Neuron (in vitro differentiated cells): ENCODE measurements at regions not wholly inside any gene's neighbourhood (a gene's known extent, or its start where the extent isn't known, plus 50 kb on each side); places are given as distances from the start of the nearest gene placed in this dataset.

Experiments used
- H2AFZ ChIP-seq: one replicate; pipeline ENCODE4 v1.6.1; 2013; ENCODE audit warnings: low read depth, mild to moderate bottlenecking, inconsistent platforms, low read length, moderate library complexity
- H3K27me3 ChIP-seq: one replicate; pipeline ENCODE4 v1.6.1; 2013; ENCODE audit warnings: low read length; ENCODE audit not compliant: insufficient read depth
- H3K36me3 ChIP-seq: one replicate; pipeline ENCODE4 v1.6.1; 2013; ENCODE audit warnings: low read length; ENCODE audit not compliant: insufficient read depth
- H3K4me1 ChIP-seq: one replicate; pipeline ENCODE4 v1.6.1; 2013; ENCODE audit warnings: low read length; ENCODE audit not compliant: insufficient read depth
- H3K4me3 ChIP-seq: 2 replicates; pipeline ENCODE4 v1.5.1; 2013; ENCODE audit warnings: mild to moderate bottlenecking, low read length, moderate library complexity
- H3K9me3 ChIP-seq: one replicate; pipeline ENCODE4 v1.6.1; 2013; ENCODE audit warnings: low read length

DNA sequence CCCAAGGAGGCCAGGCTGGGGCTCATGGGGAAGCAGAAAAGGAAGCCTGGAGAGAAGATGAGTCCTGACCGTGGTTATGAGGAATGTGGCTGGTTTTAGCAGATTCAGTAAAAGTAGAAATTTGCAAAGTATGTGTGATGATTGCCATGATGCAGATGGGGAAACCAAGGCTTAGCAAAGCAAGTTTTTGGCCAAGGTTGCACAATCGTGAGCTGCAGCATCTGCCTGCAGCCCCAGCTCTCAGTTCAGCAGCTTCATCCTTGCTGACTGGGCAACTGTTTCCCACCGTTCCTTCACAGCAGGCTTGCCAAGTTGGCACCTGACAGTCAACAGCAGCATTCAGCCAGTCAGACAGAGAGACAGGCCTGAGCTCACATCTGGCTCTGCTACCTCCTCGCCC, 656.7 kb downstream of the MED13L start:
- Histone ChIP-seq H3K4me1 (no peaks in the 10 kb centered on the region), H3K9me3 (no peaks in the 10 kb centered on the region), H3K36me3 (no peaks in the 10 kb centered on the region), H3K4me3 (no peak overlapping the region), H2AFZ (no peak overlapping the region), H3K27me3 (no peaks in the 10 kb centered on the region)

DNA sequence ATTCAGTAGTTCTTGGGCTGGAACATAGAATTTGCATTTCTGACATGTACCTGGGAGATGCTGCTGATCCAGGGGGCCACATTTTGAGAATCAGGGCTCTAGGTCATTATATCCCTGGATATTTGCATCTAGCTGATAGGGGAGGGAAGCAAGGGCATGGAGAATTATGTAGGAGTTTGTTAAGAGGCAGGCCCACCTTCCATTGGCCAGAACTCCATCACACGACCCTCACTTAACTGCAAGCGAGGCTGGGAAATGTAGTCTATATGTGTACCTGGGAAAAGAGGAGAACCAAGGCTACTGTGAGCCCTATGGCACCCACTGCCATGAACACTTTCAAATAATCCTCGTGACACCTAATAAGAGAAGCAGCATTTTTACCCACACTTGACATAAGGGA, 657.6 kb downstream of the MED13L start:
- no peaks in the 10 kb centered on the region for H3K27me3 ChIP-seq
- no peaks in the 10 kb centered on the region for H3K9me3 ChIP-seq
- H3K4me1 ChIP-seq, result no peaks in the 10 kb centered on the region
- H3K36me3 ChIP-seq, result no peaks in the 10 kb centered on the region
- H3K4me3 ChIP-seq, result no peak overlapping the region
- H2AFZ ChIP-seq, result no peak overlapping the region

GRCh38 chr12:115619061-115619460, 658.4 kb downstream of the MED13L start:
- Histone ChIP-seq H3K27me3 (no peaks in the 10 kb centered on the region), H3K9me3 (no peaks in the 10 kb centered on the region), H3K4me1 (no peaks in the 10 kb centered on the region), H2AFZ (no peak overlapping the region), H3K4me3 (no peak overlapping the region), H3K36me3 (no peaks in the 10 kb centered on the region)

GRCh38 chr12:115618105-115618504, 659.4 kb downstream of the MED13L start:
- H2AFZ ChIP-seq, result no peak overlapping the region
- H3K4me1 ChIP-seq, result no peaks in the 10 kb centered on the region
- H3K27me3 ChIP-seq, result no peaks in the 10 kb centered on the region
- no peaks in the 10 kb centered on the region for H3K9me3 ChIP-seq
- H3K4me3 ChIP-seq, result no peak overlapping the region
- H3K36me3 ChIP-seq, result no peaks in the 10 kb centered on the region

DNA sequence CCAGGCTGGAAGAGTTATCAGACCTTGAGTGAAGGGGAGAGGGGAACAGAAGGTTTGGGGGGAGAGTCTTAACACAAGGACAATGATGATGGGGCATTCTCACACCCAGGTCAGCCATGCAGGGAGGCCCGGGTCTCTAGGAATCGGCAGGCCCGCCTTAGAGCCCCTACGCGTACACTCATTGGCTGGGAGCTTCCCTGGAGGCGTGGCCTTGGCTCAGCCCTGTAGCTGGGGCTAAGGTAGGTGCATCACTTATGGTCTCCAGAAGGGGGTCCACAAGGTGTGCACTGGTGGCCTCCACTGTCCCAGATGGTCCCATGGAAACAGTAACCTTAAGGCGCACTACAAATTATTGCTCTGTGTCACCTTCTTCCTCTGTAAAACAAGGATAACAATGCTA, 660.1 kb downstream of the MED13L start:
- Histone ChIP-seq H3K27me3 (no peaks in the 10 kb centered on the region), H3K9me3 (no peaks in the 10 kb centered on the region), H3K4me3 (no peak overlapping the region), H3K4me1 (no peaks in the 10 kb centered on the region), H3K36me3 (no peaks in the 10 kb centered on the region), H2AFZ (no peak overlapping the region)

GRCh38 chr12:115611477-115611876, 666.0 kb downstream of the MED13L start:
- Histone ChIP-seq H2AFZ (no peak overlapping the region), H3K4me3 (no peak overlapping the region), H3K9me3 (no peaks in the 10 kb centered on the region), H3K27me3 (no peaks in the 10 kb centered on the region), H3K36me3 (no peaks in the 10 kb centered on the region), H3K4me1 (no peaks in the 10 kb centered on the region)

DNA sequence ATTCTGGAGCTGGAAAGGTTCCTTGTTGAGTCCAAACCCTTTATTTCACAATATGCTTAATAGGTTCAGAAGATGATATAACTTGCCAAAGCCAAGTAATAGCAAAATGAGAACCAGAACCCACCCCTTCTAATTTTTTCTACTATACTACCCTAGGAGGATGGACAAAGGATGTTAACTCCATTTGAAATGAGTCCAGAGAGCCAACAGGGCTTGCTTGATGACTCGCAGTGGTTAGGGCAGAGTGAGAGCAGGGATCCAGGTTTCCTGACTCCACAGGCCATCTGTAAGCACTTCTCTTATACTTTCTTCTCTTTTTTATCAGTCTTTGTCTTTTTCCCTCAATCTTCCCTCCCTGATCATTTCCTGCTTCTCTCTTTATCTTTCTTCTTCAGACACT, 668.1 kb downstream of the MED13L start:
- H3K4me3 ChIP-seq, result no peak overlapping the region
- no peaks in the 10 kb centered on the region for H3K4me1 ChIP-seq
- no peaks in the 10 kb centered on the region for H3K9me3 ChIP-seq
- H3K27me3 ChIP-seq, result no peaks in the 10 kb centered on the region
- H3K36me3 ChIP-seq, result no peaks in the 10 kb centered on the region
- H2AFZ ChIP-seq, result no peak overlapping the region

DNA sequence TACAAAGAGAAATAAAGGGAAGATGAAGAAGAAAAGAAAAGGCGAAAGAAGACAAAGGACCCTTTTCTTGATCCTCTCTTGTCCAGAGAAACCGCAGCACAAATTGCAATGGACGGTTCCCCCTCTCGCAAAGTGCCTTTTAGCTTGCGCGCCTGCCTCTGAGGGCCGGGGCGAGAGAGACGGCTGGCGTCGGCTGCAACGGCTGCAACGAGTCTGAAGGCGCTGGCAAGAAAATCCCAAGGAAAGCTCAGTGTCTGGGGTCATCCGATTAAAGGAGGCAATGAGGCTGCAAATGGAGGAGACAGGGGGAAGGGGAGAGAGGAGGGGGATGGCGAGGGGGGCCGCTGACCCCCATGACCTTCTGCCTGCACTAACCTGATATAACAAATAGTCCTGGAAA, 671.5 kb downstream of the MED13L start:
- no peaks in the 10 kb centered on the region for H3K9me3 ChIP-seq
- no peaks in the 10 kb centered on the region for H3K27me3 ChIP-seq
- no peaks in the 10 kb centered on the region for H3K36me3 ChIP-seq
- H2AFZ ChIP-seq, result no peak overlapping the region
- H3K4me1 ChIP-seq, result no peaks in the 10 kb centered on the region
- H3K4me3 ChIP-seq, result no peak overlapping the region

- H3K27me3 ChIP-seq, result no peaks in the 10 kb centered on the region
- H3K36me3 ChIP-seq, result no peaks in the 10 kb centered on the region
- H3K4me3 ChIP-seq, result no peak overlapping the region
- no peak overlapping the region for H2AFZ ChIP-seq
- no peaks in the 10 kb centered on the region for H3K4me1 ChIP-seq
- no peaks in the 10 kb centered on the region for H3K9me3 ChIP-seq
These were observed 678.4 kb downstream of the MED13L start for GRCh38 chr12:115598871-115599811.

GRCh38 chr12:115597157-115597712, 680.3 kb downstream of the MED13L start:
- Histone ChIP-seq H3K4me1 (no peaks in the 10 kb centered on the region), H3K9me3 (no peaks in the 10 kb centered on the region), H3K27me3 (no peaks in the 10 kb centered on the region), H3K36me3 (no peaks in the 10 kb centered on the region), H2AFZ (no peak overlapping the region), H3K4me3 (no peak overlapping the region)

DNA sequence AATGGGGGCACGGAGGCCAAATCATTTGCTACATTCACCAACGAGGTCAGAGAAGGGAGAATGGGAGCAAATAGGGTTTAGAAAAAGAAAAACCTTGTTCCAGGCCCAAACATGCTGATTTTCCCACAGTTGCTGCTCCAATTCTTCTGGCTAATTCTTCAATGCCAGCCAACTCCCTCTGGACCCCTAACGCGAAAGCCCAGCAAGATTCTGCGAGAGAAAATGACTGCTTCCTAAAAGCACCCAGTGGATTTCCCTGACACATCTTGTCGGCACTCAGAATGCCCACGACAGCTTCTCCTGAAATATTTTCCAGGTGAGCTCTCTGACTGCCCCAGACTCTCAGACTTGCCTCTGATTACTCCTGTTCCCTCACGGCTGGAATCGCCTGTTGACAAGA, 689.4 kb downstream of the MED13L start:
- Histone ChIP-seq H3K4me1 (no peaks in the 10 kb centered on the region), H2AFZ (no peak overlapping the region), H3K27me3 (no peaks in the 10 kb centered on the region), H3K36me3 (no peaks in the 10 kb centered on the region), H3K9me3 (no peaks in the 10 kb centered on the region), H3K4me3 (no peak overlapping the region)

- H3K27me3 ChIP-seq, result no peaks in the 10 kb centered on the region
- H2AFZ ChIP-seq, result no peak overlapping the region
- no peaks in the 10 kb centered on the region for H3K4me1 ChIP-seq
These were observed 693.3 kb downstream of the MED13L start for GRCh38 chr12:115584156-115584555.

GRCh38 chr12:115583591-115583990, 693.9 kb downstream of the MED13L start:
- no peaks in the 10 kb centered on the region for H3K4me1 ChIP-seq
- H3K9me3 ChIP-seq, result no peaks in the 10 kb centered on the region
- no peak overlapping the region for H2AFZ ChIP-seq
- H3K4me3 ChIP-seq, result no peak overlapping the region
- H3K27me3 ChIP-seq, result no peaks in the 10 kb centered on the region
- no peaks in the 10 kb centered on the region for H3K36me3 ChIP-seq

More at GRCh38 chr12:115584156-115584555, 693.3 kb downstream of the MED13L start:
- H3K4me3 ChIP-seq, result no peak overlapping the region
- H3K9me3 ChIP-seq, result no peaks in the 10 kb centered on the region
- H3K36me3 ChIP-seq, result no peaks in the 10 kb centered on the region
